NCI-H2171 (cell line): ENCODE measurements at regions not wholly inside any gene's neighbourhood (a gene's known extent, or its start where the extent isn't known, plus 50 kb on each side); places are given as distances from the start of the nearest gene placed in this dataset.

Experiments
- DNase-seq: peaks from one replicate; lab custom pipeline; 2025; lab: John Stamatoyannopoulos, UW

DNA sequence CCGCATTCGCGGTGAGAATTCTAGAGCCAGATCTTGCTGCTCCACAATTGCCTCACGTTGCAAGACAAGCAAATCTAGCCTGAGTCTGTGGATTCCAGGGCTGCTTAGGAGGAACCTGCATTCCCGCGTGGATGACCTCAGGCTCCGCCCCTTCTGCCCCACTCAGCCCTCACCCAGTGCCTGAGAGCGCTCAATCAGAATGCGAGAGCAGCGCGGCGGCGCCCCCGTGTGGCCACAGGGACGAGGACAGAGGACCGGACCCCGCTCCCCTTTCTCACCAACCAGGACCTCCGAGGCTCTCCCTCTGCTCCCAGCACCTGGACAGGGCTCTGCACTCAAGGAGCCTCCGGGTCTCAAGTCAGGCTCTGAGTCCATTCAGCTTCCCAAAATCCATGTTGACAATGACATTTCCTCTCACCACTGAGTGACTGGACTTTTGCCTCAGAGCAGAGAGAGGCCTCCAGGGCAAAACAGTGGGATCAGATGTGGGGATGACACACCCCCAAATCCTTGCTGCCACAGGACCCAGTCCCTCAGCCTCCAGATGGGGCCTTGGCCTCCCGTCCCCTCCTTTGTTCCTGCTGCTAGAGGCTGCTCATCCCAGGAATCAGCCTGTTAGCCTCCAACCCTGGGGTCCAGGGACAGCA is 52.0 kb downstream of the RPP21 start:
- DNase-seq: peak; percentile 31

DNA sequence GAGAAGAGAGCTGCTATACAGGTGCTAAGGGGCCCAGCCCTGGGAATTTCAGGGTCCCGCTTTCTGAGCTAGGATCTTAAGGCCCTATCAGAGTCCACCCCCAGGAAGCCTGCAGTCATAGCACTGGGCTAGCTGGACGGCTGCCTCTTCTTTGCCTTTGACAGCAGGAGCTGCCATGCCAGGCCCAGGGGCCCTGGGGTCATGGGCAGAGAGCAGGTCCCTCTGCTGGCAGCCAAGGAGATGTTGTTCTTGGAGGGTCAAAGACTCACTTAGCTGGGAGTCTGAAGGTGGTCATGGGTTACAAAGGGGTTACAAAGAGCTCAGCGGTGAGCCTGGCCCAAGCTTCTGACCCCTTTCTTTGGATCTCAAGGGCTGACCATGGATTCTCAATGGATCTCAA is 52.7 kb downstream of the RPP21 start:
- no peak for DNase-seq

DNA sequence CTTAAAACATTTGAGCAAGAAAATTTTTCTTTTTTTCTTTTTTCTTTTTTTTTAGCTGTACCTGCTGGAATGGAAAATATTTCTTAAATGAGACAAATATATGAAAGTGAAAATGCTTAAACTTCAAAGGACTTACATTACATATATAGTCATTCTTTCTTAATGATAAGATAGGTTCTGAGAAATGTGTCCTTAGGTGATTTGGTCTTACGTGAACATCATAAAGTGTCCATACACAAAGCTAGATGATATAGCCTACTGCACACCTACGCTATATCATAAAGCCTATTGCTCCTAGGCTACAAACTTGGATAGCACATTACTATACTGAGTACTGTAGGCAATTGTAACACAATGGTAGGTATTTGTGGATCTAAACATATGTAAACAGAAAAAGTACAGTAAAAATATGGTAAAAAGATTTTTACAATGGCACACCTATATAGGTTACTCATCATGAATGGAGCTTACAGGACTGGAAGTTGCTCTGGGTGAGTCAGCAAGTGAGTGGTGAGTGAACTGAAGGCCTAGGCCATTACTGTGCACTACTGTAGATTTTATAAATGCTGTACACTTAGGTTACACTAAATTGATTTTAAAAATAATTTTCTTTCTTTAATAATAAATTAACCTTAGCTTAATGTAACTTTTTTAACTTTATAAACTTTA is 54.6 kb downstream of the RPP21 start:
- no peak for DNase-seq

- no peak for DNase-seq
These were observed 61.0 kb downstream of the RPP21 start for GRCh38 chr6:30405934-30406333.

GRCh38 chr6:30409184-30409583 is 64.2 kb downstream of the RPP21 start:
- DNase-seq: no peak

GRCh38 chr6:30411515-30412207 is 66.7 kb downstream of the RPP21 start:
- peak; percentile 68 for DNase-seq

GRCh38 chr6:30418448-30418847 is 70.9 kb upstream of the HLA-E start:
- DNase-seq: no peak

- DNase-seq: no peak
These were observed 64.8 kb upstream of the HLA-E start for GRCh38 chr6:30424549-30424948.
